Muscle of arm (tissue), 1 donor: ENCODE measurements at regions not wholly inside any gene's neighbourhood (a gene's known extent, or its start where the extent isn't known, plus 50 kb on each side); places are given as distances from the start of the nearest gene placed in this dataset.
"Not testable (repeated sequence)": the region's sequence is repeated elsewhere in the genome, so short reads cannot be mapped to it uniquely, and the experiment has no call there.

Experiments
- DNase-seq: peaks from one replicate; pipeline ENCODE4 v3.0.0-alpha.2; 2013

DNA sequence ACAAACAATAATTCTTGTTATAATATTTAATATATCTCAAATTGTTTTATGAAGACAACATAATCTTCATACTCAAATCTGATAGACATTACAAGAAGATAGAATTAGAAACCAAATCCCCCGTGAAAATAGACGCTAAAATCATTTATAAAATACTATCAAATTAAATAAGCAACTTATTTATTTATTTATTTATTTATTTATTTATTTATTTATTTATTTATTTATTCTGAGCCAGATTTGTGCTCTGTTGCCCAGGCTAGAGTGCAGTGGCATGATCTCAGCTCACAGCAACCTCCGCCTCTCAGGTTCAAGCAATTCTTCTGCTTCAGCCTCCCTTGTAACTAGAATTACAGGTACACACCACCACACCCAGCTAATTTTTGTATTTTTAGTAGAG lies 294.9 kb upstream of the MAGEC2 start:
- DNase-seq: no peak

DNA sequence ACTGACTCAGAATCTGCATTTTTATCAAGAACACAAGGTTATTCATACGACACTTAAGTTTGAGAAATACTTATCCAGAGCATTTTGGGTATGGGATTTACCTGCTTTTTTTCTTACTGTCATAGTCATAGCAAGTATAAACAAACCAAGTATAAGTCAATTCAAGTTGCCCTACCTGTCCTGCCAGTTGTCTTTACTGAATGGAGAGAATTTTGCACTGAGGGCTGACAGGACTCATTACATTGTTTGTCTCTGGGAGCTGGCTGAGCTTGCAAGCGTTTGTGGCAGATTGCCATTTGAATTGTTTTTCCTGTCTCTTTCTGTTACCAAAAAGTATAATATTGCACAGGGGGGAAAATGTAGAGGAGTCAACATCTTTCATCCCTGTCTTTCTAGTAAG lies 278.9 kb upstream of the MAGEC2 start:
- DNase-seq: no peak

DNA sequence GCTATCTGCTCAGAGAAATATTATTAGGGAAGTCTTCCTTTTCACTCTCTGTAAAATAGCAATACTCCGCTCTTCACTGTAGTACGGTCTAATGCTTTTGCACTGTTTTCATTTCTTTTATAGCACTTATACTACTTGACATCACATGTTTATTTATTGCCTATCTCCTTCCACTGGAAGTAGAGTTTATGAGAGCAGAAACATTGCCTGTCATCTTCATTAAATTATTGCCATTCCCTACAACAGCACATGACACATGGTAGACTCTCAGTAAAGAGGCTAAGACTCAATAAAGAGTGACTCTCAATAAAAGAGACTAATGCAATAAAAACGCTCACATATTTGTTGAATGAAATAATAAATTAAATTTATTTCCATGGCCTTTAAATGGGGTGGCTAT lies 241.3 kb upstream of the MAGEC2 start:
- DNase-seq: no peak

DNA sequence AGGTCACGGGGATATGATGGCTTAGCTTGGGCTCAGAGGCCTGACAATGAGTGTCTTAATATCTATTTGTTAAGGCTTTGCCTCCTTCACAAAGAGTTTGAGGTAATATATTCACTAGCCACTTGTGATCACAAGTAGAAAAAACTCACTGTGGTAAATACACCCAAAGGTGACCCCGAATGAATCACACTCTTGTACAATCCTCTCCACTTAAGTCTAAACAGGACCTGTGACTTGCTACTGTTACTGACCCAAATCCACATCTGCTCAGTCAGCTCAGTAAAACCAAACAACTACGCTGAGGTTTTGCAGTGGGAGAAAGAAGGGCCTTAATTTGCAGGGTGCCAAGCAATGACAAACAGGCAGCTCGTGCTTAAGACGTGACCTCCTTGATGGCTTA lies 223.8 kb upstream of the MAGEC2 start:
- no peak for DNase-seq

DNA sequence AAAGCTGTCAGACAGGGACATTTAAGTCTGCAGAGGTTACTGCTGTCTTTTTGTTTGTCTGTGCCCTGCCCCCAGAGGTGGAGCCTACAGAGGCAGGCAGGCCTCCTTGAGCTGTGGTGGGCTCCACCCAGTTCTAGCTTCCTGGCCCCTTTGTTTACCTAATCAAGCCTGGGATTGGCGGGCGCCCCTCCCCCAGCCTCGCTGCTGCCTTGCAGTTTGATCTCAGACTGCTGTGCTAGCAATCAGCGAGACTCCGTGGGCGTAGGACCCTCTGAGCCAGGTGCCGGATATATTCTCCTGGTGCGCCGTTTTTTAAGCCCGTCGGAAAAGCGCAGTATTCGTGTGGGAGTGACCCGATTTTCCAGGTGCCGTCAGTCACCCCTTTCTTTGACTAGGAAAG lies 185.9 kb upstream of the MAGEC2 start:
- DNase-seq: not testable (repeated sequence)

DNA sequence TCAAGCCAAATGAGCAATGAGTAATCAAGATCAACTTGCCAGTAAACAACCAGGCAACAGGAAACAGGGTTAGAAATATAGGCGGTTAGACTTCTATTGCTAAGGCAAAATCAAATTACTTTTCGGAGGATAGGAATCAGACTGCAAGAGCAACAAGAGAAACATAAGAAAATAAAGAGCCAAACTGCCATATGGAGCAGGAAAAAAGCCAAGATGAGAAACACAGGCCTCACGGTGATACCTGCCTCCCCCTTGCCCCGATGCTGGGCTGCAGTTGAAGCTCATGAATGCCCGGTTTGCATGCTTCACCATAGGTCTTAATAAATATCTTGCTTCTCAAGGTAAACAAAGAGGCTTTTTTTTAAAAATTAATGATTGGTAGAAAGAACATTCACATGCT lies 158.4 kb upstream of the MAGEC2 start:
- no peak for DNase-seq

DNA sequence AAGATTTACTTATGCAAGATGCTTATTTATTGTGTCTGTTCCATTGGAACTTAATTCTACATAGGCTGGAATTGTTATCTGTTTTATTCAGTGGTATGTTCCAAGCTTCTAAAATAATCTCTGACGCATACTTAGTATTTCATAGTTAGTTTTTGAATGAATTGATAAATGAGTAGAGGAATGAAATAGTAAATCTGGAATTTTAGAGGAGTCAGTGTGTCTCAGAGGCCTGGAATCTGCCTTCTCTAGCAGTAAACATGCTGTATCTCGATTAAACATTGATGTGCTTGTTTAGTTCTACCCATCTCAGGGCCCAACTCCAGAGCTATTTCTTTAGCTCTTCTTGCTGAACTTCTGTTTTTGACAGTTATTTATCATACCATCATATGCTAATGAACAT lies 154.2 kb upstream of the MAGEC2 start:
- DNase-seq: no peak

DNA sequence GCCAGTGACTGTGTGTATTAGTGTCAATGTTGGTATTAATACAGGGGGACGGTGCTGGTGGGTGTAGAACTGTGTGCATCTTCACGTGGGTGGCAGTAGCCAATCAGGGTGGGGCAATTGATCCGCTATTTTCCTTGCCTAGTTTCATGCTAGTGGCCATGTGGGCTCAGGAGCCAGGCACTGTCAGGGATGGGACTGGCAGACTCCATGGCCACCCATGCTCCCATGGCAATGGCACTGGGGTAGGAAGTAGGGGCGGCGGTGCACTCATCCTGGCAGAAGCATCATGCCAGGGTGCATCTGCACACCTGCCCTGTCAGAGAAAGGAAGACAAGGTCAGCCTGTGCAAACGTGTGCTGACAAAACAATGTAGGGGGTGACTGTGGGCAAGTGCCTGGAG lies 122.1 kb upstream of the MAGEC2 start:
- no peak for DNase-seq

DNA sequence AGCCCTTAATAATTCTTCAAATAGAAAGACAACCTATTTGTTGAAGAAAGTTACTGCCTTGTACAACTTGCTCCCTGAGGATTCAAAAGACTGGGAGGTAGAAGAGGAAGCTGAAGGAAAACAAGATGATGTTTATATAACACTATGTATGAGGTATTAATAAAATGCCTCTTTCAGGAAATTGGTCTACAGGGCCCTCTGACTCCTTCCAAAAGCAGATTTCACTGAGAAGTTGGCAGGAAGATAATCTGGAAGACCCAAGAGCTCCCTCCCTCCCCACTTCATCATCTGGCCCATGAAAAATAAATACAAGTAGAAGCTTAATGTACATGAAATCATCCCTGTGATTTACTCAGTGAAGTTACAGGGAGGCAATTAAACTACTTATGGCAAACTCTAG lies 107.5 kb upstream of the MAGEC2 start:
- DNase-seq: peak; percentile 40

DNA sequence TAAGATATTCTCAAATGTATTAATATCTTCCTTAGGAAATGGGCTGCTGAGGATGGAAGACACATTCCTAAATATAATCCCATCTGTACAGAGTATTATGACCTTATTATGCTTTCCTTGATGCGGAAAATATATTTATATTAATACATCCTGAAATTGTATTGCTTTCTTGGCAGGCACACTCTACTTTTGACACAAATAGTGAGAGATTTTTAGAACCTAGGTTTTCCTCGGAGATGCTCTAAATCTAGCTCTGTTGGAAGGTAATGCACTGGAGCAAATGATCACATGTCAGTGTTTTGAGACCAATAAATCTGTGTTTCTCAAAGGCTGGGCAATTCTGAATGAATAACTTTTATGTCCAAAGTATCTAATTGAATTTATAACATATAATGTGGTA lies 94.3 kb upstream of the MAGEC2 start:
- DNase-seq: peak; percentile 18

DNA sequence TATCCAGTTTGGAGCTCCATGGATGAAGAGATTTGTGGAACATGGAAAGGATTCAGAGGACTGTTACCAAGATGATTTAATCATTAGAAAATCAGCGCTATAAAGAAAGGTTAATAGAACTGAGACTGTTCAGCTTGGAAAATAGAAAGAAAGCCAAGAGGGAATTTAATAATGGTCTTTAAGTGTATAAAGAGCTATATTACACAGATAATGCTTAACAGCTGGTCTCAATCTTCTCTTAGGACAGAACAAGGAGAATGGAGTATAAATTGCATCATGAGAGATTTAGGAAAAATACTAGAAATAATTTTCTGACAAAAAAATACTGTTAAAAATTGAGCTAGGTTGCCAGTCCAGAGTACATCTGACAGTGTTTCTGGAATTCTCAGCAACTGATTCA lies 91.3 kb upstream of the MAGEC2 start:
- DNase-seq: peak; percentile 42

DNA sequence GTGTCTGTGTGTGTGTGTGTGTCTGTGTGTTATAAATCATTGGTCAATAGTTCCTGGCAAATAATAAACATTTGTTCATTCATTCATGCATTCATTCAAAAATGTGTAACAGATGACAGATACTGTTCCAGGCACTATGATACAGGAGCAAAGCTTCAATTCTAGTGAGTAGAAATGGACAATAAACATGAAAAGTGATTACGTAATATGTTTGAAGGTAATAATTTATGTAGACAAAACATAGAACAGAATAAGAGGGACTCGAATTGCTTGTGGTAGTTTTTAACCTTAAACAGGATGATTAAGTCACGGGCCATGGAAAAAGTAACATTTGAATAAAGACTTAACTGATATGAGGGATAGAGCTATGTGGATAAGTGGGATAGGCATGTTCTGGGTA lies 90.1 kb upstream of the MAGEC2 start:
- DNase-seq: no peak

DNA sequence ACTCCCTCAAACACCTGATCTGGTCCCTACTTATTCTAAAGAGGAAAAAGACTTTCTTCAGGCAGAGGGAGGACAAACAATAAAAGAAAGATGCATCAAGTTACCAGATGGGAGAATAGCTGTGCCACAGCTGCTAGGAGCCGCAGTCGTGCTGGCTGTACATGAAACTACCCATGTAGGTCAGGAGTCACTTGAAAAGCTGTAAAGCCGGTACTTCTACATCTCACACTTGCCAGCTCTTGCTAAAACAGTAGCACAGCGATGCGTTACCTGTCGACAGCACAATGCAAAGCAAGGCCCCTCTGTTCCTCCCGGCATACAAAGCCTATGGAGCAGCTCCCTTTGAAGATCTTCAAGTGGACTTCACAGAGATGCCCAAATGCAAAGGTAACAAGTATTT lies 65.1 kb upstream of the MAGEC2 start:
- DNase-seq: not testable (repeated sequence)

DNA sequence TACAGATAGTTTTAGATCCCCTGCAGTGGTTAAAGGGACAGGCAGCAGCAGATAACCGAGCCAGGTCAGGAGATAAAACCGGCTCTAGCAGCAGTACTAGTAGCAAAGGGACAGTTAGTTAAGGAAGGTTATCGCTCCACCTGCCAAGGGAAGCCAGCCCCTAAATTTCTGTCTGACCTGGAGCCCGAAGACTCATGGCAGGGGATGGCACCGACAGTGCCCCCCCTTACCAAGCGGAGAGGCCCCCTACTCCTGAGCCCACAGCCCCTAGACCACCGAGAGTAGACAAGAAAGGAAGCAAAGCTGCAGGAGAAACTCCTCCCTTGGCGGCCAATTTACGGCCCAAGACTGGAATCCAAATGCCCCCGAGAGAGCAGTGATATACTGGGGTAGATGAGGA lies 61.3 kb upstream of the MAGEC2 start:
- DNase-seq: no peak

DNA sequence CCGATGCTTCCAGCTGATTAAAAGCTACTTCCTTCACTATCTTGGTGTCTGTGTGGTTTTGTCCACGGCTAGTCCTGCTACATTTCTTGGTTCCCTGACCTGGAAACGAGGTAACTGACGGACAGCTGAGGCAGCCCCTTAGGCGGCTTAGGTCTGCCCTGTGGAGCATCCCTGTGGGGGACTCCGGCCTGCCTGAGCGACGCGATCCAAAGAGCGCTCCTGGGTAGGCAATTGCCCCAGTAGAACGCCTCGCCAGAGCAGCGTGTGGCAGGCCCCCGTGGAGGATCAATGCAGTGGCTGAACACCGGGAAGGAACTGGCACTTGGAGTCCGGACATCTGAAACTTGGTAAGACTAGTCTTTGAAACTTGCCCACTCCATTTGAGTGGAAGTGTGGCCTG lies 60.5 kb upstream of the MAGEC2 start:
- not testable (repeated sequence) for DNase-seq

DNA sequence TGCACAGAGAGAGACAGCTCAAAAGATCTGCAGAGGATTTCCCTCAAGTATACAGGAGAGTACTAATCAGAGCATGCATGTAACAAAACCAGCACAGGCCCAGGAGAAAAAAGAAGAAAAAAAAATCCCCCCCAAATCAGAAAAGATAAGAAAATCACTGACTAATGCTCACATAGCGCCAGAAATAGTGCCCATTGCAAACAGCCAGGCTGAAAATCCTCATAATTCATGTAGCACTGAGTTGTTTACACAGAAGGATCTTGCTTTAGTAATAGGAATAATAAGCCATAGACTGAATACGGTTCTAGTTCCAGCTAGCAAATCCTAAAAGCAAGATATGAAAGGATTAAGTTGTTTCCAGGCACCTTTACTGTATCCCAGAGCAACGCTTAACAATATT lies 51.8 kb upstream of the MAGEC2 start:
- no peak for DNase-seq
